ENCODE measurements at regions not wholly inside any gene's neighbourhood (a gene's known extent, or its start where the extent isn't known, plus 50 kb on each side); places are given as distances from the start of the nearest gene placed in this dataset.
"Not testable (repeated sequence)": the region's sequence is repeated elsewhere in the genome, so short reads cannot be mapped to it uniquely, and the experiment has no call there.

- not testable (repeated sequence) for H3K9me3 Mint-ChIP-seq (ENCODE audit: unreplicated experiment); H3K27ac Mint-ChIP-seq (ENCODE audit: unreplicated experiment); DNase-seq (ENCODE audit: extremely low spot score, unreplicated experiment); H3K4me3 Mint-ChIP-seq (ENCODE audit: unreplicated experiment); H3K27me3 Mint-ChIP-seq (ENCODE audit: unreplicated experiment); H3K36me3 Mint-ChIP-seq (ENCODE audit: unreplicated experiment)
- H3K4me1 Mint-ChIP-seq (ENCODE audit: unreplicated experiment), result peaks cover 31% of the 10 kb centered on the region
Observed at GRCh38 chr17:30709096-30709495, 115.4 kb downstream of the CRLF3 start.

DNA sequence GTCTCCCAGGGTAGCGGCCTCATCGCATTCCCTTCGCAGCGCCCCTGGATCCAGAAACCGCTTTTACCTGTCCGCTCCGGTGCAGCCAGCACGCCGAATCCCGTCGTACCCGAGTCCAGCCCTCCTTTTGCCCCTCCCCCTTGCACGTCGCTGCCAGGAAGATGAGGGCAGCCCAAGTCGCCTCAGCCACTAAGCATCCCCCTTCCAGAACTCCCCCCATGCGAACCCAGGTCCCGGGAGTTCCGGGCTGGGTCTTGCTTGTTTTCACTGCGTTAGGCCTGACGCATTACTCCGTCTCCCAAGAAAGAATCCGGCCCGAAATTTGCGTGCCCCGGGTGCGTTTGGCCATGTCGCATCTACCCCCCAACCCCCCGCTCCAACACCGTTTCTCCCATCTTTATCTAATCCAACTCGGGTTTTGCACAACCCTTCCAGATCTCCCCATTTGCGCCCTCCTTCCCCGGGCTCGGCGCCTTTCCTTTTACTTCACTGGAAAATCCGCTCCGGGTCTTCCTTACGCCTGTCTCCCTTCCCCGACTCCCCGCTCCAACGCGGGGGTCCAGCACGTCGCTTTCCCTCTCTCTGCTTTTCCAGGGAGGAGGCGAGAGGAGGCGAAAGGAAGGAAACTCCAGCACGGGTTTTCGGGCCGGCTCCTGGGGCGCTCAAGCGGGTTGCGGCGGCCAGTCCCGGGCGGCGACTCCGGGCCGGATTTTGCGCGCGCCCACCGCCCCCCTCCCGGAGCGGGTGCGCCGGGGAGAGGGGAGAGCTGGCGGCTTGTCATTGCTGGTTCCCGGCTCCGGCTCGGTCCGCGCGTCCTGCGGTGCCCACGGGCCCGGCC is 116.0 kb downstream of the CRLF3 start:
- H3K36me3 Mint-ChIP-seq (ENCODE audit: unreplicated experiment); H3K9me3 Mint-ChIP-seq (ENCODE audit: unreplicated experiment); H3K27me3 Mint-ChIP-seq (ENCODE audit: unreplicated experiment): not testable (repeated sequence)
- peak overlapping the region; percentile 95 for H3K27ac Mint-ChIP-seq (ENCODE audit: unreplicated experiment)
- H3K4me1 Mint-ChIP-seq (ENCODE audit: unreplicated experiment), result peaks cover 29% of the 10 kb centered on the region
- peak; percentile 98 for DNase-seq (ENCODE audit: extremely low spot score, unreplicated experiment)
- H3K4me3 Mint-ChIP-seq (ENCODE audit: unreplicated experiment), result peak overlapping the region; percentile 94

DNA sequence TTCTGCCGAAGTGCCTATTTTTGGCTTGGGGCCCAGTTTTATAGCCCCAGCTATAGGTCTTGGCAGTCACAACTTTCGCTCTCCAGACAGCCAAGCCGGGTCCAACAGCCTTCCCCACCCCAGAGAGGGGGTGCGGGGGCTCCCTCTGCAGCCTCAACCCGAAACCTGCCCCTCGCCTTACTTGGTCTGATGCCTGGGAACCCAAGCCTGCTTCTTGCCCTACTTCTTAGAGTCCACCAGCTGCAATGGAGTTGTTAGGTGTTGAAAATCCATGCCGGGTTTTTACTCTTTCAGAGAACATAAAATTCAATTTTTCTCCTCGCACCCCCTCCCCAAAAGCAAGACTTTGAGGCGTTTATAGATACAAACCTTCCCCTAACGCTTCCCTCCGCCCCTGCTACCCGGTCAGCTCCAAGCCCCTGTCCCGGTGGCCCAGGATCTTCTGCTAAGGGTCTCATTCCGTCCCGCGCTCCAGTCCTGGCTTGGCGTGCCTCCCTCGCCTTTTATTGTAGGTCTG is 116.7 kb downstream of the CRLF3 start:
- H3K27ac Mint-ChIP-seq (ENCODE audit: unreplicated experiment), result peak overlapping the region; percentile 95
- not testable (repeated sequence) for H3K27me3 Mint-ChIP-seq (ENCODE audit: unreplicated experiment); DNase-seq (ENCODE audit: extremely low spot score, unreplicated experiment); H3K9me3 Mint-ChIP-seq (ENCODE audit: unreplicated experiment); H3K36me3 Mint-ChIP-seq (ENCODE audit: unreplicated experiment)
- peak overlapping the region; percentile 94 for H3K4me3 Mint-ChIP-seq (ENCODE audit: unreplicated experiment)
- peaks cover 27% of the 10 kb centered on the region for H3K4me1 Mint-ChIP-seq (ENCODE audit: unreplicated experiment)

DNA sequence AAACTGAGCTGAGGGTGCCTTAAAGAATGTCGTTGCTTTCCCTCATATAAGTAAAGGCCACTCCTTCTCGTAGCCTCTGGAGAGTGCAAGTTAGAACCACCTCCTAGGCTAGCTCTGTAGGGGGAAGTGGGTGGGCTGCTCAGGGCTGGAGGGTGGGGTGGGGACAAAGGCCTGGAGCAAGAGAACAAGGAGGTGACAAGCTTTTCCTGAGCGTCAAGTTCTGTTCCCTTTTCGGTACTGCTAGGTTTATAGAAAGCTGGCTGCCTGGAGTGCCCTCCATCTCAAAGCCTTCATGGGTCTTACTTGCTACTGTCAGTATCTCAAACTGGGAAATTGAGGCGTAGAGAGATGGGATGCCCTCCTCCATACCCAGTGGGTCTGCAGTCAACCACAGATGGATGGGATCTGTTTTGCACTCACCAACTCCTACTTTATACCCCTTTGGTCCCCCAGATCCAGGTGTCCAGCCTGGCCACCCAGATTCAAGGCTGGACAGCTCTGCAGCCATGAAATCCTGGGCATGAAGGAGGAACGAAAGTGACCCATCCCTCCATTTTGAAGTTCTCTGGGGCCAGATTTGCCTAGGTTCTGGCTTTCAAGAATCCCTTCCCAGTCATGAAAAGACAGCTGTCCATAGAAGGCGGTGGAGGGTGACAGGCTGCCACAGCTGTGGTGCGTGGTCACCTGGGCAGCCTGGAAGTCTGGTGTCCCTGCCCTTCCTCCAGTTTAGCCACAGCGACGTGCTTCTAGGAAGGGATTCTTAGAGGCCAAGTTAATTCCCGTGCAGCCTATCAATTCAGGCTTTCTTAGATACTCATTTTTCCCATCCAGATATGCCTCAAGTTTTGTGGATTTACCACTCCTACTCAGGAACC is 117.8 kb downstream of the CRLF3 start:
- Mint-ChIP-seq H3K4me3 (ENCODE audit: unreplicated experiment) (peak overlapping the region; percentile 94), H3K4me1 (ENCODE audit: unreplicated experiment) (peaks cover 23% of the 10 kb centered on the region)
- H3K27me3 Mint-ChIP-seq (ENCODE audit: unreplicated experiment); DNase-seq (ENCODE audit: extremely low spot score, unreplicated experiment); H3K36me3 Mint-ChIP-seq (ENCODE audit: unreplicated experiment); H3K9me3 Mint-ChIP-seq (ENCODE audit: unreplicated experiment); H3K27ac Mint-ChIP-seq (ENCODE audit: unreplicated experiment): not testable (repeated sequence)

DNA sequence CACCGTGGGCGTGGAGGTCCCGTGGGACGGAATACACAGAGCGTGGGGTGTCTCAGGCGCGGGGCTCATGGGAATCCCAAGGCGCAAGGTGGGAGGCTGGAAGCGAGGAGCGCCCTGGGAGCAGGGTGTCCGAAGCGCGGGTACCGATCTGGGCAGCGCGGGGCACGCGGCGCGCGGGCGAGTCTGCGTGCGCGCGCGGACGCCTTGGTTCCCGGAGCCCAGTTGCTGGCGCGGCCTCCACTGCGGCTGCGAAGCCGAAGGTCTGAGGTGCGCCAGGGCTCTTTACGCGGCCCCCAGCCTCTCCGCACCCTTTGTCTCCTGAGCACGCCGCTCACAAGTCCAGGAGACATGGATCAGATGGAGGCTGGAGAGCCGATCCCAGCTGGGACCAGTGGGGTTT is 118.5 kb downstream of the CRLF3 start:
- not testable (repeated sequence) for H3K9me3 Mint-ChIP-seq (ENCODE audit: unreplicated experiment); H3K27me3 Mint-ChIP-seq (ENCODE audit: unreplicated experiment); H3K27ac Mint-ChIP-seq (ENCODE audit: unreplicated experiment); DNase-seq (ENCODE audit: extremely low spot score, unreplicated experiment); H3K4me3 Mint-ChIP-seq (ENCODE audit: unreplicated experiment); H3K36me3 Mint-ChIP-seq (ENCODE audit: unreplicated experiment)
- H3K4me1 Mint-ChIP-seq (ENCODE audit: unreplicated experiment), result peaks cover 19% of the 10 kb centered on the region

GRCh38 chr17:30701498-30701989 is 122.9 kb downstream of the CRLF3 start:
- H3K4me3 Mint-ChIP-seq (ENCODE audit: unreplicated experiment), result no peak overlapping the region
- peaks cover 4% of the 10 kb centered on the region for H3K27me3 Mint-ChIP-seq (ENCODE audit: unreplicated experiment)
- no peak for DNase-seq (ENCODE audit: extremely low spot score, unreplicated experiment)
- TF ChIP-seq, protein P1, sequence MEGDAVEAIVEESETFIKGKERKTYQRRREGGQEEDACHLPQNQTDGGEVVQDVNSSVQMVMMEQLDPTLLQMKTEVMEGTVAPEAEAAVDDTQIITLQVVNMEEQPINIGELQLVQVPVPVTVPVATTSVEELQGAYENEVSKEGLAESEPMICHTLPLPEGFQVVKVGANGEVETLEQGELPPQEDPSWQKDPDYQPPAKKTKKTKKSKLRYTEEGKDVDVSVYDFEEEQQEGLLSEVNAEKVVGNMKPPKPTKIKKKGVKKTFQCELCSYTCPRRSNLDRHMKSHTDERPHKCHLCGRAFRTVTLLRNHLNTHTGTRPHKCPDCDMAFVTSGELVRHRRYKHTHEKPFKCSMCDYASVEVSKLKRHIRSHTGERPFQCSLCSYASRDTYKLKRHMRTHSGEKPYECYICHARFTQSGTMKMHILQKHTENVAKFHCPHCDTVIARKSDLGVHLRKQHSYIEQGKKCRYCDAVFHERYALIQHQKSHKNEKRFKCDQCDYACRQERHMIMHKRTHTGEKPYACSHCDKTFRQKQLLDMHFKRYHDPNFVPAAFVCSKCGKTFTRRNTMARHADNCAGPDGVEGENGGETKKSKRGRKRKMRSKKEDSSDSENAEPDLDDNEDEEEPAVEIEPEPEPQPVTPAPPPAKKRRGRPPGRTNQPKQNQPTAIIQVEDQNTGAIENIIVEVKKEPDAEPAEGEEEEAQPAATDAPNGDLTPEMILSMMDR (IDR thresholded peaks at IDR 0.05), result no peak
- peaks cover 9% of the 10 kb centered on the region for H3K4me1 Mint-ChIP-seq (ENCODE audit: unreplicated experiment)
- no peaks in the 10 kb centered on the region for H3K36me3 Mint-ChIP-seq (ENCODE audit: unreplicated experiment)
- no peaks in the 10 kb centered on the region for H3K9me3 Mint-ChIP-seq (ENCODE audit: unreplicated experiment)
- no peak overlapping the region for H3K27ac Mint-ChIP-seq (ENCODE audit: unreplicated experiment)

DNA sequence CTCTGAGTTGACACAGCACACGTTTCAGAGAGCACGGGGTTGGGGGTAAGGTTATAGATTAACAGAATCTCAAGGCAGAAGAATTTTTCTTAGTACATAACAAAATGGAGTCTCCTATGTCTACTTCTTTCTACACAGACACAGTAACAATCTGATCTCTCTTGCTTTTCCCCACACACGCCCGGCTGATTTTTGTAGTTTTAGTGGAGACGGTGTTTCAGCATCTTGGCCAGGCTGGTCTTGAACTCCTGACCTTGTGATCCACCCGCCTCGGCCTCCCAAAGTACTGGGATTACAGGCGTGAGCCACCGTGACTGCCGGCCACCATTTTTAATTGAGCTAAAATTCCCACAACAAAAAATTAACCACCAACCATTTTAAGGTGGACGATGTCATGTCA is 123.7 kb downstream of the CRLF3 start:
- not testable (repeated sequence) for H3K9me3 Mint-ChIP-seq (ENCODE audit: unreplicated experiment); H3K27me3 Mint-ChIP-seq (ENCODE audit: unreplicated experiment); H3K27ac Mint-ChIP-seq (ENCODE audit: unreplicated experiment); H3K36me3 Mint-ChIP-seq (ENCODE audit: unreplicated experiment); H3K4me1 Mint-ChIP-seq (ENCODE audit: unreplicated experiment); DNase-seq (ENCODE audit: extremely low spot score, unreplicated experiment); H3K4me3 Mint-ChIP-seq (ENCODE audit: unreplicated experiment)

All from osteocyte (in vitro differentiated cells).